GM12872 (cell line): ENCODE measurements at regions not wholly inside any gene's neighbourhood (a gene's known extent, or its start where the extent isn't known, plus 50 kb on each side); places are given as distances from the start of the nearest gene placed in this dataset.

Source experiments
- CTCF ChIP-seq: IDR thresholded peaks from 3 replicates; pipeline ENCODE4 v1.5.1; 2011; ENCODE audit warnings: low read depth, mild to moderate bottlenecking, low read length, moderate library complexity; ENCODE audit not compliant: insufficient read depth

- no peak for TF ChIP-seq CTCF
Observed at GRCh38 chr7:20016669-20017068, 200.5 kb downstream of the MACC1 start.

- TF ChIP-seq CTCF: no peak
Observed at GRCh38 chr7:20013536-20013935, 203.6 kb downstream of the MACC1 start.

- no peak for TF ChIP-seq CTCF
Observed at GRCh38 chr7:20012100-20012499, 205.1 kb downstream of the MACC1 start.

GRCh38 chr7:20010877-20011276 lies 206.3 kb downstream of the MACC1 start:
- TF ChIP-seq CTCF: no peak

GRCh38 chr7:20007510-20007909 lies 209.7 kb downstream of the MACC1 start:
- TF ChIP-seq CTCF: no peak

GRCh38 chr7:20005081-20005480 lies 212.1 kb downstream of the MACC1 start:
- TF ChIP-seq CTCF: no peak

- no peak for TF ChIP-seq CTCF
Observed at GRCh38 chr7:19999681-20000080, 217.5 kb downstream of the MACC1 start.

GRCh38 chr7:19991936-19992335 lies 218.5 kb upstream of the TMEM196 start:
- TF ChIP-seq CTCF: no peak
